Kidney (tissue), 10 donors: ENCODE measurements at regions not wholly inside any gene's neighbourhood (a gene's known extent, or its start where the extent isn't known, plus 50 kb on each side); places are given as distances from the start of the nearest gene placed in this dataset.
"Not testable (repeated sequence)": the region's sequence is repeated elsewhere in the genome, so short reads cannot be mapped to it uniquely, and the experiment has no call there.

Experiments used
- DNase-seq, 5 donors: peaks; one replicate each; pipeline ENCODE4 v3.0.0-alpha.2; 2013 to 2020
- FAIRE-seq: peaks from 2 replicates; lab custom pipeline; 2012; peaks lifted over from hg19 to GRCh38; lab: Jason Lieb, UNC
- H3K27ac ChIP-seq, 2 donors: one replicate each; pipeline ENCODE4 v1.7.0; 2013; ENCODE audit warnings: low read depth in 2 of 2, low read length in 2 of 2, inconsistent platforms in 1 of 2
- H3K27me3 ChIP-seq: one replicate; pipeline ENCODE4 v1.7.1; 2013; ENCODE audit warnings: low read length, inconsistent platforms; ENCODE audit not compliant: control insufficient read depth, insufficient read depth
- H3K36me3 ChIP-seq, 3 donors: one replicate each; pipeline versions ENCODE4 v1.7.0 to v1.7.1; 2013; ENCODE audit warnings: low read length in 3 of 3, control low read depth in 1 of 3, inconsistent platforms in 1 of 3; ENCODE audit not compliant: insufficient read depth in 3 of 3, control insufficient read depth in 2 of 3
- H3K4me1 ChIP-seq, 3 donors: one replicate each; pipeline versions ENCODE4 v1.7.0 to v1.7.1; 2013; ENCODE audit warnings: low read length in 3 of 3, inconsistent platforms in 1 of 3, low read depth in 1 of 3; ENCODE audit not compliant: control insufficient read depth in 2 of 3, insufficient read depth in 2 of 3
- H3K4me3 ChIP-seq, 3 donors: one replicate each; pipeline versions ENCODE4 v1.7.0 to v1.8.1; 2013; ENCODE audit warnings: low read length in 3 of 3, control low read depth in 1 of 3, inconsistent platforms in 1 of 3
- H3K9ac ChIP-seq, 3 donors: one replicate each; pipeline versions ENCODE4 v1.7.0 to v1.7.1; 2013; ENCODE audit warnings: low read length in 3 of 3, control low read depth in 1 of 3, inconsistent platforms in 1 of 3
- H3K9me3 ChIP-seq, 3 donors: one replicate each; pipeline versions ENCODE4 v1.7.0 to v1.7.1; 2013; ENCODE audit warnings: low read length in 3 of 3, control low read depth in 1 of 3, inconsistent platforms in 1 of 3; ENCODE audit not compliant: control insufficient read depth in 2 of 3, insufficient read depth in 1 of 3
- intact Hi-C: fragments of 100-400 bp; cut with DNase I; formaldehyde crosslinking; loops from one replicate; pipeline ENCODE4 v1.11.1; 2022
- donor health status: control.
- donor health status: control.
- donor health status: DM: yes; HTN: yes; CAD: no.
- donor health status: Normal renal cell carcinoma (clear cell type).

DNA sequence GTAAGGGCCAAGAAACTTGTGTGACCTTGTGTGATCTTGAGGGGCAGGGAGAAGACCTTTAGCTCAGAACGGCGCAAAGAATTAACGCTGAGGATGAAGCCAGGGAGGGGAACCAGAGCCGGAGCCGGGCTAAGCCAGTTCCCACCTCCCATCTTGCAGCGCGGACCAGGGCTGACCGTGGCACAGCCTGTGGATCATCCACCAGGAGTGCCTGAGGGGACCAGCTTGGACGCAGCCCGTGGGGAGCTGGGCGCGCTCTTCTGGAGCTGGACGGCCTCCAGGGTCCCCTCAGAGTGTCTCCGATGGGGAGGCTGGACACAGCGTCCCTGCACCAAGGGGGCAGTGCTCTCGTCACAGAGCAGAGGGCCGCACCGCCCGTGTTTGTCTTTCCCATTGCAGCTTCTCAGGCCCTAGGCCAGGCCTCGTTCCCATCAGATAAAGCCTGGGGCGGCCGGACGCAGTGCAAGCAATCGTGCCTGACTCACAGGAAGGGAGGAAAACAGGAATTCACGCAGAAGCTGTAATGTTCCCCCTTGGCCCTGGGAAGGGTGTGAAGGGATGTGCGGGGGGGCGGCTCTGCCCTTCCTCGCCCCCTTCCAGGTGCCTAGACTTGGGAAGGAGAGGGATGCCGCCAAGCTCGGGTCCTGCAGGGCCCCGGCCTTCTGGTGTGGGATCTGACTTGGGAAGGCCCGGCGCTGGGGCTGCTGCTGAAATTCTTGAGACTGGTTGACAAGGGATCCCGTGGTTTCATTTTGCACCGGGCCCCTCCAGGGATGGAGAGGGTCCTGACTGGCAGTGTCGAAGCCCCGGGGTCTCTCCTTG, 144.9 kb downstream of the NPIPB11 start:
- peak overlapping the region; percentile 57 to 65 for H3K27ac ChIP-seq
- peak in 1 of 5 donors; percentile 86 for DNase-seq
- H3K36me3 ChIP-seq, intact Hi-C loops, FAIRE-seq, H3K4me3 ChIP-seq, H3K9ac ChIP-seq, H3K27me3 ChIP-seq, H3K9me3 ChIP-seq: not testable (repeated sequence)
- H3K4me1 ChIP-seq = peaks cover 0 to 10% (median 2%) of the 10 kb centered on the region in 3 donors

DNA sequence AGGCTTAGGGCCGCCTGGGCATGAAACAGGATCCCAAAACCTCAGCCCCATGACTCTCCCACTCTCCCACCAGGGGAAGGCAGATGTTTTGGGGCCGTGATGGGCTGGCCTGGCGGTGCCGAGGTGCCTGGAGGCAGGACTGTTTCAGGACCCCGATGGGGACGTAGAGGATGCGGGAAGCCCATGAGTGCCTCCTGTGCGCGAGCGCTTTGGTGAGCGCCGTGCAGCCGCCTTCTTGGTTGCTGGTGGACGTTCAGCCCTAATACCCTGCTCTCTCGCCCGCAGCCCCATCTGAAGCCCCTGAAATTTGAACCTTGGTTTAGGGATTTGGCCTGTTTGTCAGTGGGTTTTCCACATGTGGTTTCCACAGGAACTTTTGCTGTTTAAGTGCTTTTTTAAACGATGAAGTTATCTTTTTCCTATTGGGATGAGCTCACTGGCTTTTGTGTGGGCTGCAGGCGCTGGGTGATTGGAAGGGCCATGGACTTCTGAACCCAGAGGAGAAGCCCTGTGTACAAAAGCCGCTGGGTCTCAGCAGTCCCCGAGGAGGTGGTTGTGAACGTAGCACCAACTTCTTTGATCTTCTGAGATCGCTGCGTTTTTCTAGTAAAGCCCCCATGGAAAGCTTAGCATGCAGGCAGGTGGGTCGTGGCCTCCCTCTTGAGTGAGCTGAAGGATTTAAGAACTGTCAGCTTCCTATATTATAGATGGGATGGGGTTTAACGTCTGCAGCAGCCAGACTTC, 145.7 kb downstream of the NPIPB11 start:
- intact Hi-C loops, H3K27me3 ChIP-seq, FAIRE-seq, H3K36me3 ChIP-seq, H3K9me3 ChIP-seq, H3K4me3 ChIP-seq, H3K9ac ChIP-seq: not testable (repeated sequence)
- DNase-seq = peak in 1 of 5 donors; percentile 70
- H3K27ac ChIP-seq = peak overlapping the region in 1 of 2 donors; percentile 65
- H3K4me1 ChIP-seq = peaks cover 0 to 10% (median 2%) of the 10 kb centered on the region in 3 donors

DNA sequence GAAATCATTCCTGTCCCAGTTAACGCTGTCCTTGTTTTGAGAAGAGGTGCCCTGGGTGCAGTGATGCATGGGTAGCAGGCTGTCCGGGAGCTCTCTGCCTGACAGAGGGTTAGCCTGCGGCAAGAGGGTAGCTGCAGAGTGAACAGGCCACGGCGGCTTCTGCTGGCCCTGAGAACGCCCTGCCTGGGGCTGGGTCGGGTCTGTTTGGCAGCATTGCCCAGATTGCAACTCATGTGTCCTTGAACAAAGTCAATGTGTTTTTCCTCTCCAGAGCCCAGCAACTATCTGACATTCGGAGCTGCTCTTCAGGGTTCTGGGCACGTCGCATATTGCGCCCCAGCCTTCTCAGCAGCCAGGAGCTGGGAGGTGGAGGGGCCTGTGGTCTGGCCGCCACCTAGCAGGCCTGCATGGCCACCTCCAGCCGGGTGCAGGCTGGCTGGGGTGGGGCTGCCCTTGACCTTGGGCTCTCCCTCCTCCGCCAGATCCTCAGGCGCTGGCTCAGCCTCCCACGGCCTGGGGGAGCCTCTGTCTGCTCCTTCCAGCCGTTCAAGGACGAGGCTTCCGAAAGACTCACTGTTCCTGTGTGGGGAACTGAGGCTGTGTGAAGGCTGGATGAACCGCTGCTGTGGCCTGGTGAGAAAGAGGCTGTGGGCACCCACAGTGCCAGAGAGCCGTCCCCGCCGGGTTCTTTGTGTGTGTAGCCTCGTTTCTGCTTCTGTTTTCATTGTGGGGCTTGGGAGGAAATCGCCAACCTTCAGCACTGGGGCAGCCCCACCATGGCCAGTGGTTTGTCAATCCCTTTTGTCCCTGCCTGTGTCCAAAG, 146.7 kb downstream of the NPIPB11 start:
- intact Hi-C loops, H3K9ac ChIP-seq, H3K36me3 ChIP-seq, H3K27me3 ChIP-seq, FAIRE-seq, H3K9me3 ChIP-seq, H3K4me3 ChIP-seq: not testable (repeated sequence)
- peak overlapping the region in 1 of 2 donors; percentile 47 for H3K27ac ChIP-seq
- peaks cover 0 to 10% (median 2%) of the 10 kb centered on the region in 3 donors for H3K4me1 ChIP-seq
- peak in 2 of 5 donors; percentile 34 to 37 for DNase-seq

GRCh38 chr16:29258946-29259634, 147.4 kb downstream of the NPIPB11 start:
- H3K4me1 ChIP-seq, FAIRE-seq, intact Hi-C loops, H3K27me3 ChIP-seq, H3K4me3 ChIP-seq, H3K9ac ChIP-seq, H3K36me3 ChIP-seq, H3K9me3 ChIP-seq: not testable (repeated sequence)
- peak overlapping the region in 1 of 2 donors; percentile 47 for H3K27ac ChIP-seq
- peak in 1 of 5 donors; percentile 64 for DNase-seq

DNA sequence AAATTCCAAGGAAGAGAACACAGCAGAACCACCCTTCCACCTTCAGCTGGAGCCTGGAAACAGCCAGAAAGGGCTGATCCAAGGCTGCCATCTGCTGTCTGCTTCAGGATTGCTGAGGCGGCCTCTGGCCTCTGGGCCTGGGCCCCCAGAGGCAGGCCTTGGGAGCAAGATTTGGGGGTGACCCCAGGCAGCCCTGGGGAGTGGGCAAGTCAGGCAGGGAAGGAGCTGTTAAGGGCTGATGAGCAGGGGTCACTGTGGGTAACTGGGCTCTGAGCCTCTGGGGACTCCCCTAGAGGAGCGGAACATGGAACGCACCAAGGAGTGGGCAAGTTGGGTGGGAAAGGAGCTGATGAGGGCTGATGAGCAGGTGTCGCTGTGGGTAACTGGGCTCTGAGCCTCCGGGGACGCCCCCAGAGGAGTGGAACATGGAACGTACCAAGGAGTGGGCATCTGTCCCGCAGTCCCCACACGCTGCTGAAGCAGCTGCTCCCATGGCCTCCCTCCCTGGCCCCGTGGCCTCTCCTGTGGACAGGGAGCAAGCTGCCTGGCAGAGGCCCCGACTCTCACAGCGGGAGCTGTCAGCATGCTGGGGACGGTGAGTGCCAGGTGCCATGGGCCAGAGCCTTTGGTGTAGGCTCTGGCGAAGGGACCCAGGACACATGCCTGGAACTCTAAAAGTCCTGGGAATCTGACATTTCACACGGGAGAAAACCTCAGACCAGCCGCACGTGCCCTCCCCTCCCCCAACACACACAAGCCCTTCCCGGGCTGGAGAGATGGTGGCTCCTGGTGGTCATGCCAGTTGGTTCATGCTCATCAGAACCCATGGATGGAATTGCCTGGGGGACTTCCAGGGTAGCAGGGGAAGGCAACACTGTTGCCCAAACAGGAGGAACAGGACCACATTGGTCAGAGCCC, 148.8 kb downstream of the NPIPB11 start:
- intact Hi-C loops, FAIRE-seq, H3K4me1 ChIP-seq, H3K36me3 ChIP-seq, H3K9ac ChIP-seq, H3K4me3 ChIP-seq, H3K27ac ChIP-seq, H3K9me3 ChIP-seq, H3K27me3 ChIP-seq: not testable (repeated sequence)
- DNase-seq = peak in 1 of 5 donors; percentile 61
